GM23338 (cell line): ENCODE measurements at regions not wholly inside any gene's neighbourhood (a gene's known extent, or its start where the extent isn't known, plus 50 kb on each side); places are given as distances from the start of the nearest gene placed in this dataset.

Experiments used
- ATAC-seq: fragments of 200-7000 bp; cut with Tn5 transposase; 3 replicates; pipeline ENCODE4 v1.9.1; 2020
- DNase-seq: peaks from one replicate; pipeline ENCODE4 v3.0.0-alpha.2; 2015; ENCODE audit warnings: low spot score
- H2AFZ ChIP-seq: fragments of 200-600 bp; sonication (generic); 2 replicates; pipeline ENCODE4 v1.8.0; 2016; ENCODE audit warnings: antibody characterized with exemption, mild to moderate bottlenecking, moderate library complexity
- H3F3A ChIP-seq: fragments of 200-600 bp; sonication (generic); replicated peaks from 2 replicates; pipeline ENCODE4 v1.8.0; 2017; ENCODE audit warnings: antibody characterized with exemption, mixed run types, low read depth
- H3K27ac ChIP-seq: fragments of 200-600 bp; sonication (generic); 2 replicates; pipeline ENCODE4 v1.6.1; 2016; ENCODE audit warnings: low read depth
- H3K27me3 ChIP-seq: fragments of 200-600 bp; sonication (generic); 2 replicates; pipeline ENCODE4 v1.8.0; 2016; ENCODE audit warnings: mild to moderate bottlenecking, mixed run types, moderate library complexity; ENCODE audit not compliant: insufficient read depth
- H3K36me3 ChIP-seq: fragments of 200-600 bp; sonication (generic); 2 replicates; pipeline ENCODE4 v1.8.0; 2016; ENCODE audit warnings: mild to moderate bottlenecking; ENCODE audit not compliant: insufficient read depth
- H3K4me1 ChIP-seq: fragments of 200-600 bp; sonication (generic); 2 replicates; pipeline ENCODE4 v1.8.0; 2016; ENCODE audit warnings: mild to moderate bottlenecking, moderate library complexity; ENCODE audit not compliant: insufficient read depth
- H3K4me2 ChIP-seq: fragments of 200-600 bp; sonication (generic); 2 replicates; pipeline ENCODE4 v1.7.1; 2017; ENCODE audit warnings: mixed run types
- H3K4me3 ChIP-seq: fragments of 200-600 bp; sonication (generic); 2 replicates; pipeline ENCODE4 v1.6.1; 2016; ENCODE audit warnings: mixed run types
- H3K79me2 ChIP-seq: fragments of 200-600 bp; sonication (generic); replicated peaks from 2 replicates; pipeline ENCODE4 v1.8.0; 2017; ENCODE audit warnings: mild to moderate bottlenecking; ENCODE audit not compliant: insufficient read depth
- H3K9me2 ChIP-seq: fragments of 200-600 bp; sonication (generic); 2 replicates; pipeline ENCODE4 v1.8.0; 2017; ENCODE audit not compliant: insufficient read depth
- H4K20me1 ChIP-seq: fragments of 200-600 bp; sonication (generic); replicated peaks from 2 replicates; pipeline ENCODE4 v1.8.0; 2017; ENCODE audit warnings: mild to moderate bottlenecking; ENCODE audit not compliant: insufficient read depth
- H3K27ac Mint-ChIP-seq: 2 replicates; pipeline ENCODE4 v1.8.0; 2020; ENCODE audit warnings: inconsistent platforms, mild to moderate bottlenecking, moderate library complexity, mixed read lengths
- H3K27me3 Mint-ChIP-seq: 3 replicates; pipeline ENCODE4 v1.8.0; 2022; ENCODE audit warnings: low read depth, mild to moderate bottlenecking, moderate library complexity, mixed read lengths, inconsistent platforms; ENCODE audit not compliant: insufficient read depth, poor library complexity
- H3K36me3 Mint-ChIP-seq: 3 replicates; pipeline ENCODE4 v1.8.0; 2021; ENCODE audit warnings: low read depth, mild to moderate bottlenecking, inconsistent platforms, moderate library complexity, mixed read lengths
- H3K4me1 Mint-ChIP-seq: 3 replicates; pipeline ENCODE4 v1.8.0; 2020; ENCODE audit warnings: mild to moderate bottlenecking, inconsistent platforms, mixed read lengths
- H3K4me3 Mint-ChIP-seq: 3 replicates; pipeline ENCODE4 v1.8.0; 2021; ENCODE audit warnings: moderate library complexity, mild to moderate bottlenecking, inconsistent platforms, mixed read lengths
- H3K9me3 Mint-ChIP-seq: 3 replicates; pipeline ENCODE4 v1.8.0; 2020; ENCODE audit warnings: moderate library complexity, mild to moderate bottlenecking, inconsistent platforms, mixed read lengths
- CREB1 ChIP-seq: fragments of 250-450 bp; sonication (Bioruptor Pico); IDR thresholded peaks from 2 replicates; pipeline ENCODE4 v1.5.0; 2020; ENCODE audit warnings: low read depth, mild to moderate bottlenecking, moderate library complexity
- ETS1 ChIP-seq: IDR thresholded peaks from 2 replicates; pipeline ENCODE4 v1.6.1; 2016; ENCODE audit warnings: antibody characterized with exemption
- EZH2 ChIP-seq: fragments of 200-600 bp; sonication (generic); IDR thresholded peaks from one replicate; pipeline ENCODE4 v1.8.0; 2017; ENCODE audit warnings: antibody characterized with exemption, mild to moderate bottlenecking, low read depth; ENCODE audit not compliant: unreplicated experiment
- EZH2phosphoT487 ChIP-seq: fragments of 200-600 bp; sonication (generic); IDR thresholded peaks from one replicate; pipeline ENCODE4 v1.8.1; 2018; ENCODE audit warnings: antibody characterized with exemption; ENCODE audit not compliant: unreplicated experiment
- JUNB ChIP-seq: IDR thresholded peaks from one replicate; pipeline ENCODE4 v1.6.1; 2016; ENCODE audit warnings: antibody characterized with exemption; ENCODE audit not compliant: unreplicated experiment
- NANOG ChIP-seq: IDR thresholded peaks from 2 replicates; pipeline ENCODE4 v1.6.1; 2016; ENCODE audit warnings: antibody characterized with exemption, borderline replicate concordance
- POLR2AphosphoS5 ChIP-seq: IDR thresholded peaks from 2 replicates; pipeline ENCODE4 v1.6.1; 2016; ENCODE audit warnings: antibody characterized with exemption, low read depth
- STAT1 ChIP-seq: IDR thresholded peaks from one replicate; pipeline ENCODE4 v1.6.1; 2016; ENCODE audit warnings: antibody characterized with exemption; ENCODE audit not compliant: unreplicated experiment
- ZNF114 ChIP-seq: fragments of 250-450 bp; sonication (Bioruptor Pico); IDR thresholded peaks from 2 replicates; pipeline ENCODE4 v1.5.0; 2020; ENCODE audit warnings: mild to moderate bottlenecking, moderate library complexity
- ZNF331 ChIP-seq: fragments of 250-450 bp; sonication (Bioruptor Pico); IDR thresholded peaks from 2 replicates; pipeline ENCODE4 v1.5.0; 2020; ENCODE audit warnings: low read depth, mild to moderate bottlenecking, moderate library complexity
- ZNF462 ChIP-seq: fragments of 250-450 bp; sonication (Bioruptor Pico); IDR thresholded peaks from 2 replicates; pipeline ENCODE4 v1.5.0; 2020; ENCODE audit warnings: mild to moderate bottlenecking, moderate library complexity
- TF ChIP-seq, protein P1 (sequence below): IDR thresholded peaks from one replicate; pipeline ENCODE4 v1.6.1; 2018; ENCODE audit warnings: antibody characterized with exemption; ENCODE audit not compliant: unreplicated experiment
- TF ChIP-seq, protein P2 (sequence below), 2 experiments: fragments of 200-600 bp in 1 of 2; sonication (generic) in 1 of 2; conservative IDR thresholded peaks; 2 replicates each; pipeline versions ENCODE4 v1.5.1 to v1.6.1; 2016 to 2017; ENCODE audit warnings: antibody characterized with exemption in 2 of 2, low read depth in 2 of 2, mild to moderate bottlenecking in 2 of 2, moderate library complexity in 1 of 2

GRCh38 chr5:71988808-71989207 is 118.5 kb upstream of the MAP1B start:
- H3K4me3 ChIP-seq: no peak overlapping the region
- no peaks in the 10 kb centered on the region for H3K9me3 Mint-ChIP-seq
- no peak for ATAC-seq

More at GRCh38 chr5:71988808-71989207, 118.5 kb upstream of the MAP1B start:
- no peaks in the 10 kb centered on the region for H3K27me3 Mint-ChIP-seq
- no peak for TF ChIP-seq EZH2
- no peak for TF ChIP-seq CREB1 (CRISPR knock-in tag)
- TF ChIP-seq STAT1: no peak
- no peak for TF ChIP-seq JUNB
- TF ChIP-seq ZNF462 (CRISPR knock-in tag): no peak
- TF ChIP-seq ZNF331 (CRISPR knock-in tag): no peak
- TF ChIP-seq, protein P1, sequence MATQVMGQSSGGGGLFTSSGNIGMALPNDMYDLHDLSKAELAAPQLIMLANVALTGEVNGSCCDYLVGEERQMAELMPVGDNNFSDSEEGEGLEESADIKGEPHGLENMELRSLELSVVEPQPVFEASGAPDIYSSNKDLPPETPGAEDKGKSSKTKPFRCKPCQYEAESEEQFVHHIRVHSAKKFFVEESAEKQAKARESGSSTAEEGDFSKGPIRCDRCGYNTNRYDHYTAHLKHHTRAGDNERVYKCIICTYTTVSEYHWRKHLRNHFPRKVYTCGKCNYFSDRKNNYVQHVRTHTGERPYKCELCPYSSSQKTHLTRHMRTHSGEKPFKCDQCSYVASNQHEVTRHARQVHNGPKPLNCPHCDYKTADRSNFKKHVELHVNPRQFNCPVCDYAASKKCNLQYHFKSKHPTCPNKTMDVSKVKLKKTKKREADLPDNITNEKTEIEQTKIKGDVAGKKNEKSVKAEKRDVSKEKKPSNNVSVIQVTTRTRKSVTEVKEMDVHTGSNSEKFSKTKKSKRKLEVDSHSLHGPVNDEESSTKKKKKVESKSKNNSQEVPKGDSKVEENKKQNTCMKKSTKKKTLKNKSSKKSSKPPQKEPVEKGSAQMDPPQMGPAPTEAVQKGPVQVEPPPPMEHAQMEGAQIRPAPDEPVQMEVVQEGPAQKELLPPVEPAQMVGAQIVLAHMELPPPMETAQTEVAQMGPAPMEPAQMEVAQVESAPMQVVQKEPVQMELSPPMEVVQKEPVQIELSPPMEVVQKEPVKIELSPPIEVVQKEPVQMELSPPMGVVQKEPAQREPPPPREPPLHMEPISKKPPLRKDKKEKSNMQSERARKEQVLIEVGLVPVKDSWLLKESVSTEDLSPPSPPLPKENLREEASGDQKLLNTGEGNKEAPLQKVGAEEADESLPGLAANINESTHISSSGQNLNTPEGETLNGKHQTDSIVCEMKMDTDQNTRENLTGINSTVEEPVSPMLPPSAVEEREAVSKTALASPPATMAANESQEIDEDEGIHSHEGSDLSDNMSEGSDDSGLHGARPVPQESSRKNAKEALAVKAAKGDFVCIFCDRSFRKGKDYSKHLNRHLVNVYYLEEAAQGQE: no peak
- no peak for TF ChIP-seq EZH2phosphoT487
- TF ChIP-seq, protein P2, sequence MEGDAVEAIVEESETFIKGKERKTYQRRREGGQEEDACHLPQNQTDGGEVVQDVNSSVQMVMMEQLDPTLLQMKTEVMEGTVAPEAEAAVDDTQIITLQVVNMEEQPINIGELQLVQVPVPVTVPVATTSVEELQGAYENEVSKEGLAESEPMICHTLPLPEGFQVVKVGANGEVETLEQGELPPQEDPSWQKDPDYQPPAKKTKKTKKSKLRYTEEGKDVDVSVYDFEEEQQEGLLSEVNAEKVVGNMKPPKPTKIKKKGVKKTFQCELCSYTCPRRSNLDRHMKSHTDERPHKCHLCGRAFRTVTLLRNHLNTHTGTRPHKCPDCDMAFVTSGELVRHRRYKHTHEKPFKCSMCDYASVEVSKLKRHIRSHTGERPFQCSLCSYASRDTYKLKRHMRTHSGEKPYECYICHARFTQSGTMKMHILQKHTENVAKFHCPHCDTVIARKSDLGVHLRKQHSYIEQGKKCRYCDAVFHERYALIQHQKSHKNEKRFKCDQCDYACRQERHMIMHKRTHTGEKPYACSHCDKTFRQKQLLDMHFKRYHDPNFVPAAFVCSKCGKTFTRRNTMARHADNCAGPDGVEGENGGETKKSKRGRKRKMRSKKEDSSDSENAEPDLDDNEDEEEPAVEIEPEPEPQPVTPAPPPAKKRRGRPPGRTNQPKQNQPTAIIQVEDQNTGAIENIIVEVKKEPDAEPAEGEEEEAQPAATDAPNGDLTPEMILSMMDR (conservative IDR thresholded peaks at IDR 0.05; ENCODE audit: low read depth in 2 of 2): no peak
- no peak for TF ChIP-seq NANOG
- no peak for TF ChIP-seq POLR2AphosphoS5
- no peak for TF ChIP-seq ZNF114 (CRISPR knock-in tag)
- no peak for TF ChIP-seq ETS1
- Histone ChIP-seq H3K9me2 (no peaks in the 10 kb centered on the region; the same call in 1 of the 2 replicates), H3K4me2 (no peak overlapping the region), H3K79me2 (no peaks in the 10 kb centered on the region), H3K27ac (no peak overlapping the region), H3F3A (no peaks in the 10 kb centered on the region), H3K4me1 (no peaks in the 10 kb centered on the region), H4K20me1 (no peaks in the 10 kb centered on the region), H3K27me3 (no peaks in the 10 kb centered on the region), H2AFZ (no peak overlapping the region), H3K36me3 (no peaks in the 10 kb centered on the region)
- no peaks in the 10 kb centered on the region for H3K36me3 Mint-ChIP-seq
- no peak overlapping the region for H3K4me3 Mint-ChIP-seq
- DNase-seq: no peak
- H3K4me1 Mint-ChIP-seq: no peaks in the 10 kb centered on the region
- no peak overlapping the region for H3K27ac Mint-ChIP-seq
